GM12874 (cell line): ENCODE measurements at regions not wholly inside any gene's neighbourhood (a gene's known extent, or its start where the extent isn't known, plus 50 kb on each side); places are given as distances from the start of the nearest gene placed in this dataset.

Experiments
- TF ChIP-seq, protein P1 (sequence below): IDR thresholded peaks from 2 replicates; pipeline ENCODE4 v1.5.1; 2011; ENCODE audit warnings: low read depth, mild to moderate bottlenecking, control low read depth, low read length, moderate library complexity; ENCODE audit not compliant: insufficient read depth

DNA sequence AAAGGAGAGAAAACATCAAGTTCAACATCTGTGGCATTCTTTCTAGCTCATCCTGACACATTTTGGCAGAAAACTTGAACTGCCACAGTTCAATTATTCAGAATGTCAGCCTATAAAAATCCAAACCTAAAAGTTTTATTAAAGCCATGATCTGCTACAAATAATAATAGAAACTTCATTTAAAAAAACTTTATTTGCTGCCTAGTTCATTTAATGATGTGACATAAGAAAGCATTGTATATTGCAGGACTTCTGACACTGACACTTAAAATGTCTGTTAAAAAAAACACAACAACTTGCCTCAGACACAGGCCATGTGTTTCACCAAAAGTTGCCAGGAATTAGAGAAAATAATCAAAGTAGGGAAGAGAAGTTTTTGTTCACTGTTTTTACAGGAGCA is 88.3 kb upstream of the HTR1E start:
- TF ChIP-seq, protein P1, sequence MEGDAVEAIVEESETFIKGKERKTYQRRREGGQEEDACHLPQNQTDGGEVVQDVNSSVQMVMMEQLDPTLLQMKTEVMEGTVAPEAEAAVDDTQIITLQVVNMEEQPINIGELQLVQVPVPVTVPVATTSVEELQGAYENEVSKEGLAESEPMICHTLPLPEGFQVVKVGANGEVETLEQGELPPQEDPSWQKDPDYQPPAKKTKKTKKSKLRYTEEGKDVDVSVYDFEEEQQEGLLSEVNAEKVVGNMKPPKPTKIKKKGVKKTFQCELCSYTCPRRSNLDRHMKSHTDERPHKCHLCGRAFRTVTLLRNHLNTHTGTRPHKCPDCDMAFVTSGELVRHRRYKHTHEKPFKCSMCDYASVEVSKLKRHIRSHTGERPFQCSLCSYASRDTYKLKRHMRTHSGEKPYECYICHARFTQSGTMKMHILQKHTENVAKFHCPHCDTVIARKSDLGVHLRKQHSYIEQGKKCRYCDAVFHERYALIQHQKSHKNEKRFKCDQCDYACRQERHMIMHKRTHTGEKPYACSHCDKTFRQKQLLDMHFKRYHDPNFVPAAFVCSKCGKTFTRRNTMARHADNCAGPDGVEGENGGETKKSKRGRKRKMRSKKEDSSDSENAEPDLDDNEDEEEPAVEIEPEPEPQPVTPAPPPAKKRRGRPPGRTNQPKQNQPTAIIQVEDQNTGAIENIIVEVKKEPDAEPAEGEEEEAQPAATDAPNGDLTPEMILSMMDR = no peak

DNA sequence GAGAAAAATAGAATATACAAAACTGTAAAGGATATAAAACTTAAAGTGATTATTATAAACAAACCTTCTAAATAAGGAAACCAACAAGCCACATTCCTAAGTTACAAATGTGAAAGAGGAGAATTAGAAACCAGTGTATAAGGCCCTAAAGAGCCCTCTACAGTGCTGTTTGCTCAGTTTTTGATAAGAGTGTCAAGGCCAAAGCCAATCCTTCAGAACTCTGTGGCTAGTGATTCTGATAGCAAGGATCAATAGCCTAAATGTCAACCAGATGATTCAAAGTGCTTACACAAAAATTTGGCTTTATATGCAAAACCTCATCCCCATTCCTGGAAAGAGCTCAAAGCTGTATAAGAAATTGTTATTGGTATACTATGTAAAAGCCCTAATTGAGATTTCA is 104.6 kb upstream of the HTR1E start:
- TF ChIP-seq, protein P1 = no peak

DNA sequence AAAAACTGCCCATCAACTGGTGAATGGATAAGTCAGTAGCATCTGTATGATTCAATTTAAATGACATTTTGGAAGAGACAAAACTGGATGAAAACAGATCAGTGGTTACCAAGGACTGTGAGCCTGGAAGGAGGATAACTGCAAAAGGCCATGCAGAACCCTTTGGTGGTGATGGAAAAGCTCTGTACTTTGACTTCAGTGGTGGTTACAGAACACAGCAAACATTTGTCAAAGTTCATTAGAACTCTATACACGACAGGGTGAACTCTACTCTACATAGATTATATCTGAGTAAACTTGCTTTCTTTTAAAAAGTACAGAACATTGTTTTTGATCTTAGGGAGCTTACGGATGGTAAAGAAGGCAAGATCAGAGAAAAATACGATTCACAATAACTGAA is 111.9 kb upstream of the HTR1E start:
- TF ChIP-seq, protein P1 = no peak

DNA sequence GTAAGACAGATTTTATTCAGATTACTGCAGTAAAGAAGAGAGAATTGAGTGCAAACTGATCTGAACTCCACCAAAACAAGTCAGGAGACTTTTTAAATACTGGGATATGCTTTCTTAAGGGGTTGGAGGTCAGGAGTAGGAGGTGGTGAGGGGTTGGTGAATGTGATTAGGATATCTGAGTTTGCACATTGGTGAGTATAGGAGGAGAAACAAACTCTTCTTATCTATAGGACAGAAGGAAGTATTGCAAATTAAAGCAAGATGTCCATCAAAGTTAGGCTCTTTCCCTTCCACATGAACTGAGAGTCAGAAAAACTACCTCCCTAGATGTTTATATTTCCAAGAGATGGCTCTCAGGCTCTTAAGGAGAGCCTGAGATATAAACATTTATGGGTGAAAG is 114.6 kb upstream of the HTR1E start:
- TF ChIP-seq, protein P1 = no peak

DNA sequence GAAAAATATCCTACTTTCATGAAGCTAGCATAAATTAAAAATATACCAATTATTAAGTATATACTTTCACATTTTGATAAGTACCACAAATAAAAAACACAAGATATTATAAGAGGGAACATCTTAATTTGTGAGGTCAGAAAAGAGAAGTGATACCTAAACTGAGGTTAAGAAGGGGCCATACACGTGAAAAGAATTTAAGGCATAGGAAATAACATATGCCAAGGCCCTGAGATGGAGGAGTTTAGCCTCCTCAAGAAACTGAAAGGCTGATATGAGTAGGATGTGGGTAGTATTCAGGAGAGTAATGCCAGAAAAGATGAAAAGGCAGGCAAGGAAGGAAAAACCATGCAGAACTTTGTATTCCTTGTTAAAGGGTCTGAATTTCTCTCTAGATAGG is 116.6 kb upstream of the HTR1E start:
- TF ChIP-seq, protein P1 = no peak

DNA sequence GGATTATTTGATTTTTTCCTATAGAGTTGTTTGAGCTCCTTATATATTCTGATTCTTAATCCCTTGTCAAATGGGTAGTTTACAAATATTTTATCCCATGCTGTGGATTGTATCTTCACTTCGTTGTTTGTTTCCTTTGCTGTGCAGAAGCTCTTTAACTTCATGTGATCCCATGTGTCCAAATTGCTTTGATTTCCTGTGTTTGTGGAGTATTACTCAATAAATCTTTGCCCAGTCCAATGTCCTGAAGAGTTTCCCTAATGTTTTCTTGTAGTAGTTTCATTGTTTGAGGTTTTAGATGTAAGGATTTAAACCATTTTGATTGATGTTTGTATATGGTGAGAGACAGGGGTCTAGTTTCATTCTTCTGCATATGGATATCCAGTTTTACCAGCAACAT is 143.7 kb upstream of the HTR1E start:
- TF ChIP-seq, protein P1 = no peak

DNA sequence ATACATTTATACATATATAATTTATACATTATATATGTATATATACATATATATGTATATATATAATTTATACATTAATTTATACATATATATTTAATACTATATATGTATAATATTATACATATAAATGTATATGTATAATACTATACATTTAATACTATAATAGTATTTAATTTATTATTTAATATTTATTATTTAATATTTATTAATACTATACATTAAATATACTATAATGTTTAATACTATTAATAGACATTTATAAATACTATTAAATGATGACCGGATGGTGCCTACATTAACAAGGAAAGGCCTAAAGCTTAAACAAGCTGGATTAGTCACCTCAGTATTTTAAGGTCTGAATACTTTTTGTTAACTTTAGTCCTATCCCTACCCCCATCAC is 145.9 kb upstream of the HTR1E start:
- TF ChIP-seq, protein P1 = no peak

DNA sequence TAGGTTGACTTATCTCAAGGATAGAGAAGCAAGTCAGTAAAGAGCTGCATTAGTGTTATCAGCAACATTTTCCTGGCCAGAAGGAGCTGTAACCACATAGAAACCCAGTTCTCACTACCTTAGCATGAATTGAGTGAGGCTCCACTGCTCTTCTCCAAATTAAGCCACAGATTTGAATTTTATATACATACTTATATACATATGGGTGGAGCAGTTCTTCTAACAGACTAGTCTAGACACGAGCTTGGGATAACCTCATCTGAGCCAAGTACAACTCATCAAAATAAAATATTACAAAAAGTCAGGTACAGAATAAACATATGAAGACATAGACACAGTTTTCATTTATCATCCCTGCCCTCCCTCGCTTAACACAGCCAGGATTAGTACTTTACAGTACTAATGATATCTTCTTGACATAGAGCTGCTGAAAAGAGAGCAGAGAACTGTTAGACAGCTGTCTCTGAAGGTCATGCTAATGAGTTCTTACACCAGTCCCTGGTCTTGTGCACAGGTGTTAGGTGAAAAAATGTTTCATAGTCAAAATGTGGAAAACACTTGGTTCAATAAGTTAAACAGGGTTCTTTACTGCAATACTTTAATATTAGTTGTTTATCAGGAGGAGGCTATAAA is 147.4 kb upstream of the HTR1E start:
- TF ChIP-seq, protein P1 = no peak
